ENCODE measurements at regions not wholly inside any gene's neighbourhood (a gene's known extent, or its start where the extent isn't known, plus 50 kb on each side); places are given as distances from the start of the nearest gene placed in this dataset.
"Not testable (repeated sequence)": the region's sequence is repeated elsewhere in the genome, so short reads cannot be mapped to it uniquely, and the experiment has no call there.

DNA sequence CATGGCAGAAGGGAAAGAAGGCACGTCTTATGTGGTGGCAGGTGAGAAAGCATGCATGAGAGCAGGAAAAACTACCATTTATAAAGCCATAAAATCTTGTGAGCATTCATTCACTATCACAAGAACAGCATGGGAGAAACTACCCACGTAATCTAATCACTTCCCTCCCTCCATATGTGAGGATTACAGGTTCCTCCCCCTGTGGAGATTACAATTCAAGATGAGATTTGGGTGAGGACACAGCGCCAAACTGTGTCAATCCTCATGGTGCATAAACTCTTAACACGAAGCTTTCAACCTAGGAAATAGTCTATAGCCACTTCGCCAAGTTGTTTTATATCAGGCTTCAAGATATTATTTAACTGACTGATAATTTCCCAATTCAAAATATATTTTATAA is 595.5 kb downstream of the FBXO15 start:
- DNase-seq: no peak

DNA sequence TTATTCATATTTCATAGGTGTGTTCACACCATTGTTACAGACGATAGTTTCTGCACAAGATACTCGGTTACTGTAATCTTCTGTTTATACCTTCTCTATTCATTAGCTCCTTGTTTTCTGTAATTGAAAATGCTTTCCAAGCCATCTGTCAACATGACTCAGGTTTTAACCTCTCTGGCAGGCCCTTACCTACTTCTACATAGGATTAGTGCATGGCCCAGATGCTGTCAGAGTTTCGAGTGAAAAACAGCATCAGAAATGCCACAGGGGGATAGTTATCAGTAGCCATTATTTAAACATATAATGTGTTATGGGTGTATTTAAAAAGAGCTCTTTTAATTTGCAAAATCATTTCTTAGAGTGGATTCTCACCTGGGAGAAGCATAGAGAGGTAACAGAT is 596.4 kb downstream of the FBXO15 start:
- no peak for DNase-seq

DNA sequence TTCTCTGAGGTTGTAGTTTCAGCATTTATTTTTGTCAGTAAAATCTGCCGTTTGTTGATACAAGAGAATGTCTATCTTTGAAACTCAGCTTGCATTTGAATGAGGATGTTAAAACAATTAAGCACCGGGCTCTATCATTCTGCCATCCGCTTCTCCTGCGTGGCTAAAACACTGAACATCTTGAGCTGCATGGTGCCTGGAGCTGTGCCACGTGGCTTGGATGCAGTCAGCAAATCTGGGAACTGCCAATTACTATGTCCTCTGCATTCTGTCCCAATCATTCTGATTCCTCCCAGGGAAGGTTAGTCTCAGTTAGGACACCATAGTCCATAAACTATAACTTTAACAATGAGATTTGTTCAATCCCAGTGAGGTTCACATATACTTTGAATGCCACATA is 598.4 kb downstream of the FBXO15 start:
- peak in 2 of 56 donors; percentile 2 for DNase-seq

DNA sequence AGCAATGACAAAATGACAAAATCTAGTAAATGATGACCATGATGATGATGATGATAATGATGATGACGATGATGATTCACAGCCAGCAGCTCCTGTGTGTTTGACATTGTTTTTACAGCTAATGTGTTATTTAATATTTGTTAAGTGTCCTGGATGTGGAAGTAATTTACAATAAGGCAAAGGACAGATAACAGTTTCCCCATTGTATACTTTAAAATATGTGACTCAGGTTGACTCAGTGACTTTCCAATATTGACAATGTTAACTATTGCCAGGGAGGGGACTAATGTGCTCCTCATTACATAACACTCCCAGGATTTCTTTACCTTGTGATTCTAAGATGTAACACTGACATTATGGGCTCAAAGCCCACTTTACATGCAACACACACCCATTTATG is 602.2 kb downstream of the FBXO15 start:
- DNase-seq: no peak

DNA sequence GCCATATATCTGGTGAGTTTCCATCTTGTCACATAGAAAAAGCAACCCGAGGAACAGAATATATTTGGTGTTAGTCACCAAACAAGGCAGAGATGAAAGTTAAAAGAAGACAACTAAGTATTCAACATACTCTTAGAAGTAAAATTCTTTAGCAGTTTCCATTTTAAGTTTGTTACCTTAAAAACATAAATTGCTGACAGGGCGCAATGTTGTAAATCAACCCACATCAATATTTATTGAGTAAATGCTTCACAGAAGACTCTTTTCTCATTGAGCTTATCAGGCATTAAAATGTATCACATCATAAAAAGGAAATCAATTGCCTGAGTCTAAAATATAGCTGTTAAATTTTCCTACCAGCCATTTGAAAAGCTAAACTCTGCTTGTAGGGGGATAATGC is 603.0 kb downstream of the FBXO15 start:
- no peak for DNase-seq

DNA sequence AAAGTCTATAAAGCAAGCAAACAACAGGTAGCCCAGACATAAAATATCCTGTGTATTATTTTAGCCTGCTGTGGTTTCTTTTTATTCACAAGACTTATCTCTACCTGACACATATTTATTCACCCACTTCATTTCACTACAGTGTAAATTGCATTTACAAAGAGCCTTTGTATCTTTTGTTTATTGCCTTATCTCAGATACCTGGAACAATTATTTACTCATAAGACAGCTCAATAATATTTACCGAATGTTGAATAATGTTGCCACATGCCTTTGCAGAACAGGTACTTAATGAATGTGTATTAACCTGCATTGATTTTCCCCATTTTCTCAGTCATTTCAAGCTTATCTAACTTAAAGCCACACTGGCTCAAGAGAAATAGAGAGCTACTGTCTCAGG is 603.6 kb downstream of the FBXO15 start:
- no peak for DNase-seq

DNA sequence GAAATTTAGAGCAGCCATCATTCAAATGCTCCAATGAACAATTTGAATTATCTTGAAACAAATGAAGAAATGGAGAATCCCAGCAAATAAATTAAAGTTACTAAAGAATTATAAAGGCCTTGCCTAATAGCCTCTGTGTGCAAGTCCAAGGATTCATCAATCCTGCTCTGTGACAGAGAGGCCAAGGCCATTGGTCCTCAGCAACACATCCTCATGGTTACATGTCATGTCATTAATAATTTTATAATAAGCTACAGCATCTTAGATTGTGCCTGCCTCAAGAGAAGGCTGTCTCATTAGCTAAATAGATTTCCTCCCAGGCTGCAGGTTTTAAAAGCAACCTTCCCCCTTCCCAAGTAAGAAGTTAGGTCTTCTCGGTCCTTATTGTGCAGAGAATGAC is 611.6 kb downstream of the FBXO15 start:
- DNase-seq: no peak

DNA sequence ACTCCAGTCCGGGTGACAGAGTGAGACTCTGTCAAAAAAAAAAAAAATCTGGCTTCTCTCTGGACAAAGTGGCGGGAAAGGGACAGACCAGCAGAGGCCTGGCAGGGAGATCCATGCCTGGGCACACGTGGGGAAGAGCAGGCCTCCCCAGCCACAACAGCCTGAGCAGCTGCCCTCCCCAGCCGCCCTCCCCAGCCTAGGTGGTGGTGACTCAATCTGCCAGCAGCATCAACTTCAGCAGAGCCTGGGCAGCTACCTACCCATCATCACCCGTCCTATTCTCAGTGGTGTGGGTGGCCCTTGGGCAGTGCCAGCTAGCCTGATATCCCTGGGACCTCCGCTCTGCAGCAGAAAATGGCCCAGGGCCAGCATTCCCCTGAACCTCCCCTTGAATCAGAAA is 612.4 kb downstream of the FBXO15 start:
- DNase-seq: no peak

DNA sequence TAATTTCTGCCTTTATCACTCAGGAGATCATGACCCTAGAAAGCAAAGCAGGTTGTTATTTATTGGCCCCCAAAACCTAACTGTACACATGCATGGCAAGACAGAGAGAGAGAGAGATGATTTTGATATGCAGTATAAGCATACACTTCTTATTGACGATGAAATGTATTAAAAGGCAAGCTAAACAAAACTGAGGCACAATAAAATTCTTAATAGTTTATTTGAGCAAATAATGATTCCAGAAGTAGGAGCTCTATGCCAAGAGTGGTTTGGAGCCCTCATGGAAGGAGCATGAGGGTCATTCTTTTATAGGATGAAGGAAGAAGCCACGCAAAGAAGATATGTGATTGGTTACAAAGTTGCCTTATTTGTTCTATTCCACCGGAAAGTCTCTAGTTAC is 616.0 kb downstream of the FBXO15 start:
- DNase-seq: no peak

DNA sequence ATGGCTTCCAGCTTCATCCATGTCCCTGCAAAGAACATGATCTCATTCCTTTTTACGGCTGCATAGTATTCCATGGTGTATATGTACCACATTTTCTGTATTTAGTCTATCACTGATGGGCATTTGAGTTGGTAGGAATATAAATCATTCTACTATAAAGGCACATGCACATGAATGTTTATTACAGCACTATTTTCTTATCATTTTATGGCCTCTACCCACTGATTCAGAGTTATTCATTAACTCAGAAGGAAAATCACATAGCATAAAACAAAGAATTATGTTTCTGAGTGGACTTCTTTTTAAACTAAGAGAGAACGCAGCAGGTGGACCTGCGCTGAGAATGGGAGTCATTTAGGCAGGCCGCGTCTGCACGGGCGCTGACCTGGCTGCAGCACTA is 619.6 kb downstream of the FBXO15 start:
- no peak for DNase-seq

DNA sequence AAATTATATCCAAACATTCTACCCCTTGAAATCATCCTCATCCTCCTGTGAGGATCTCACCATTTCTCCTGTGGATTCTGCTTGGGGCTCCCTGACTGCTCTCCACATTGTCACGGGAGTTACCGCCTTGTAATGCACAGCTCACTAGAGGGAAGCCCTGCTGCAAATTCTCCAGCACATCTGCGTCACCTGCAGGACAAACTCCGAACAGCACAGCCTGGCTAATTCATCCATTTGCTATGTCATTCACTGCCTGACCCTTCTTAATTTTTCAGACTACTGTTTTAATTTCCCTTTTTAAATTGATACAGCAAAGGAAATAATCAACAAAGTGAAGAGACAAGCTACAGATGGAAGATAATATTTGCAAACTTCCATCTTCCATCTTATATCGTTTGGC is 627.4 kb downstream of the FBXO15 start:
- DNase-seq: no peak

DNA sequence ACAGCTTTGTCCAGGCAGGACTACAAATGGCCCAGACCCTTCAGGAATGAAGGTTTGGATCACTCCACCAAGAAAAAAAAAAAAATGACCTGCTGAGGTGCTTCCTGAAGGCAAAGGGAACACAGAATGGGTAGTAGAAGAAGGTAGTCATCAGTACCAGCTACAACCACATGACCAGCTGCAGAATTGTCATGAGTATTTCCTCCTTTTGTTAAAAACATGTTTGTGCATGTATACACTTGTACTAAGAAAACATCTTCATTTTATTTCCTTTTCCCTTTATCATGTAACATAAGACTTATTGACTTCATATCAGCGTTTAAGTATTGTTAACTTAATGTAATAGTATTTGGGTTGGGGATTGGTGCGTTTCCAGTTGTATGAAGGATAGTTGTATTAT is 631.6 kb downstream of the FBXO15 start:
- DNase-seq: not testable (repeated sequence)

DNA sequence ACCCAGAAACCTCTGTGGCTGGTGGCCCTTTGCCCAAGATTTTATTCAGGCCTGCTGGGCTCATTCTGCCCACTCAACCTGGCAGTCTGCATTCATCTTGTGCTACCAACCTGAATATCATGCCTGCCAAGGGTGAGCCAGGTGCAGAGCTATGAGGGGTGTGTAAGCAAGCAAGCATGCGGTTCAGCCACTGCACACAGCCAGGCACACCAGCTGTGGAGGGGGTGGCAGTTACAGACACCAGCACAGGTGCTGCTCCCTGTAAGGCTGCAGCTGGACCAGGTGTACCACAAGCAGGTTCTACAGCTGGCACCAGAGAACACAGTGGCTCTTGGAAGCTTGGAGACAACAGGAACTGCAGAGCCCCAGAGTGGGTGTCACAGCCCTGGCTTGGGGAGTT is 633.2 kb downstream of the FBXO15 start:
- DNase-seq: no peak

DNA sequence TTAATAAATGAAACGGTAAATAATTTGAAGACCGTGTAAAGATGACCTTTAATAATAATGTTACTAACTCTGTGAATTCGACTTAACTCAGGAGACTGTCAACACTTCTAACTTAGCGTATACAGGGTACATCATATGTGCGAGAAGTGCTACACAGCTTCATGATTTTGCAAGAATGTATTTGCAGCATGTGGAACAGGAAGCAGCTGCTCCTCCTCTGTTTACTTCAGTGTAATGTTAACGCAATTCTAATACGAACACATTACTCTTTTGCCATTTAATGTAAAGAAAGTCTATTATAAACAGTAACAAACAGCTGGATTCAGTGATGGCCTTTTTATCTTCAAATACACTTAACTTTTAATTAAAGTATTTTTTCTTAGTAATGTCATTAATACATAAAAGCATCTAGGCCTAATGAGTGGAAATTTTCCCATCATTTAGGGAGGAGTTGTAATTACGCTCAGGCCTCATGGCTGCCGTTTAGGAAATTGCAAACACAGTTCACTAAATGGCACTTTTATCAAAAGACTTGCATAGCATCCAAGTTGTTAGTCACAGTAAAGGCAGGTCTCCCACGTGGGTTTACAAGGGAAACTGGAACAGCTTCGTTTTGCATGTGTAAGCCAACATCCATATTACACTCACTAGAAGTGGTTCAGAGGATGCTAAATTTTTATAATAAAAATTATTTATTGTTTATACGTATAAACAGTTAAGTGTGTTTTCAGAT is 635.7 kb downstream of the FBXO15 start:
- no peak for DNase-seq

DNA sequence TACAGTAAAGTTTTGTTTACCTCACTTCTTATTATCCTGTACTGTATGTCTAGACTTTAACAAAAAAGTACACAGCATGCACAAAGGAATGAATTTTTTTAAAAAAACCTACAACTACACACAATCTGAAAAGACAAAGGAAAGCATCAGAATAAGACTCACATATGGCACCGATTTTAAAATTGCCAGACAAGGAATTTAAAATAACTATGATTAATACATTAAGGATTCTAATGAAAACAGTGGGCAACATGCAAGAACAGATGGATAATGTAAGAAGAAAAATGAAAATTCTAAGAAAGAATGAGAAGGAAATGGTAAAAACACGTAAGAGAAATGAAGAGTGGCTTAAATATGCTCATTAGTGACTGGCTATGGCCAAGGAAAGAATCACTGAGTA is 638.2 kb downstream of the FBXO15 start:
- no peak for DNase-seq

DNA sequence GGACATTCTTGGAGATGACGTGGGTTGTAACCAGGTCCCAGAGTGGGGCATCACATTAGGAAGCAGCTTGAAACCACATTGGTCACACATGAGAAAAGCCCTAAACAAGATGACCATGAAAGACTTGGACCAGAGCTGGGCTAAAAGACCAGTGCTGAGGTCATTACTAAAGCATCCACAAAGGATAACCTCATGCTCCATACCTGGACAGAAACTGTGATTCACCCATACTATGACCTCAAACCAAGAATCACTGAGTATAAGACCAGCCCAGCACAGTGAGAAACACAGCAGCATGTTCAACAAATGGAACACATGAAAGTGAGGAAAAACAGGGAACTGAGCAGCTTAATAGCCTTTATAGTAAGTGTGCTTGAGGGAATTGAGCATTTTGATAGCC is 635.5 kb upstream of the NETO1 start:
- DNase-seq: no peak

DNA sequence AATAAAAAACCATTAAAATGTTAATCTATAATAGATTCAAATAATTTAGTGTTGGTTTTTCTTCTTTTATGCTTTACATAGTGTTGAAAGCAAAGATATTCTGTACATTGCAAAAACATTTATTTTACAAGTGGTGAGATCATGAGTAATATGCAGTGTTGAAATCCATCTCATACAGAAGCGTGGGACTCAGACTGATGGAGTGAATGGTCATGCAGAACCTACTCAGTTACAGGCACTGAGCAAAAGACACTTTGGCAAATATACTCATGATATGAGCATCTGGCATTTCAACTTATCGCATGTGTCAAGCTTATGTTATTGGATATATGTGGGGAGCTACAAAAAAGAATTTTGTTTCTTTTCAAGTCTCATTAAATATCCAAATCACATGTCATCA is 620.2 kb upstream of the NETO1 start:
- DNase-seq: no peak

DNA sequence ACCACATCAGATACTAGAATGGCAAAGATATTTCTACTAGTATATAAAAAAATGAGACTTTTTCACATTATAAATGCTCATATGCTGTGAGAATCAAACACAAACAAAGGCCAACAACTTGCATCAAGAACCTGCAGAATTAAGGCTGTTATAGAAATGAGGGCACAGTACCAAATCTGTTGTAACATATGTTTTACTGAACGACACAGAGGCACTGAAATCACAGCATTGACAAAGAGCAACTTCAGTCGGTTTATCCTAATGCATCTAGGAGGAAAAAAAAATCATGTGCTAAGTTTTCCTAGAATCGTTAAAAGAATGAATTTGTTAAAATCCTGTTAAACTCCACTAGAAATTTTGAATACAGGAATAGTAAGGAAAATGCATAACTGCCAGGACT is 617.4 kb upstream of the NETO1 start:
- no peak for DNase-seq

DNA sequence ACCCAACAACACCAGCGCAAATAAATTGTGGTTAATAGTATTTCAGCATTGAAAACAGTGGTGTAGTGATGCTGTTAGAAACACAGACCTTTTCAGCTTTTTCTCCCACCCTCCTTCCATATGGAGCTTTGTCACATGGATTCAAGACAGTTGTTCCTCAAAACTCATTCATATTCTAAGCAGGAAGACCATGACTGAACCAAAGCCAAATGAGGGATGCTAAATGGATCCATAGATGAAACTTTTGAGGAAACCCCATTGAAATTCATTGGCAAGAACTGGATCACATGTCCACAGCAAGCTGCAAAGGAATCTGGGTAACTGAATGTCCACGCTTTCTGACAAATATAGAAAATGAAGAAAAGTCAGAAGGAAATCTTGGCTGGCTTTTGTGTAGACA is 615.1 kb upstream of the NETO1 start:
- DNase-seq: no peak

DNA sequence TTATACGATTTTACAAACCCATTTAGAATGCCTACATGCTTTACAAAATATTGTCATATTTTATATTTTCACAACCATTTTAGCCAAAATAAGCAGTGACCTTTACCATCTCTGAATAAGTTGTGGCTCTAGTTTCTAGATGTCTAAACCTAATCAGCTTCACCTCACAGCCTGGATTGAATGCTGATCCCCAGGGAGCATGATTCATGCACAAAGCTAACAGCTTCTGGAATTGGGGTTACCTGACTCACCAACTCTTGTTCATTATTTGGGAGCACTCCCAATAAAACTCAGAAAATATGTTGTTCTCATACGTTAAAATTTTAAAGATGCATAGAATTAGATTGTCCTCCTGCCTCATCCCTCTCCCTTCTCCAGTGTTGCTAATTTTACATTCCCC is 611.7 kb upstream of the NETO1 start:
- no peak for DNase-seq

DNA sequence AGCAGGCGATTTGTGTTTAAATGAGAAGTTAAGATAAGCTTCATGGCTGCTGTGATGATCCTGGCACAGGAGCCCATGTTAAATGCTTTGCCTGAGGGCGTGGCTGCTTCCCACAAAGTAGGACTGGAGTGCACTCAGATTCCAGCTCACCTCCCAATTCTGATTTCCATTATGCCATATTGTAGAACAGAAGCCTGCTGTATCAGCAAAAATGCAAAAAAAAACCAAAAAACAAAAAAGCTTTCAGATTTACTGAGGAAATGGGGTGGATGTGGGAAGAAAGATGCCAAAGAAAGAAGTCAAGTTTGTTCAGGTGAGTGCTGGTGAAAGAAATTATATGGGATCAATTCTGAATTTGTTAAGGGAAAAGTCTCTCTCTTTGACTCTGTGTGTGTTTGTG is 610.4 kb upstream of the NETO1 start:
- DNase-seq: no peak

DNA sequence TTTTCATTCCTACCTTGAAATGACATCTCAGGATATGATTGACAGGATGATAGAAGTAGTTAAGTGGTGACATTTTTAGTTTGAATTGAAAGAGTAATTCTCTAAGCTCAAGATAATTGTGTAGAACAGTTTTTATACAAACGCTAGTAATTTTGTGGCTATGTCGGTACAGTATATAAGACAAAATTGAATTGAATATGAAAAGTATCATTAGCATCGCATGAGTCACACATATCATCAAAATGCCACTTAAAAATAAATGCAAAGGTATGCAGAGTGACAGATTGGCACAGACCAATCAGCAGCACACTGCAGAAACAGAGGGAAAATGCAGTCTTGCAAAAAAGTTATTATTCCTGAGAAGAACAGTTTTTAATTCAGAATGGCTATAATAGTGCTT is 608.2 kb upstream of the NETO1 start:
- DNase-seq: no peak

DNA sequence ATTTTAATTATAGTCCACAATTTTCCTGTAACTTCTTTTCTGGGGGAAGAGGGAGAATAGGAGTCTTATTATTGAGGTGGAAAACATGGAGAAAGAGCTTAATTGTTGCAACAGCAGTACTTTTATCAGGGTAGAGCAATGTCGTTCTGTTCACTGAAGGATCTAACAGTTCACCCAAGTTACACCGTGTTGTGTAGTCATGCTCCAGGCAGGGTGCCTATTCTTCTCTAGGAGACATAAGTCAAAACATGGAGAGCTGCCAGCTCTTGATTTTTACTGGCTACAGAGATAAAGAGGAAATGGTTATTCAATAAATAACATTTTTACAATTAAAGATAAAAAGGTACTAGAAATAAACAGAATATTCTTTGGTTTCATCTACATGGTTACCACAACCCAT is 594.3 kb upstream of the NETO1 start:
- DNase-seq: peak in 2 of 56 donors; percentile 1 to 4

DNA sequence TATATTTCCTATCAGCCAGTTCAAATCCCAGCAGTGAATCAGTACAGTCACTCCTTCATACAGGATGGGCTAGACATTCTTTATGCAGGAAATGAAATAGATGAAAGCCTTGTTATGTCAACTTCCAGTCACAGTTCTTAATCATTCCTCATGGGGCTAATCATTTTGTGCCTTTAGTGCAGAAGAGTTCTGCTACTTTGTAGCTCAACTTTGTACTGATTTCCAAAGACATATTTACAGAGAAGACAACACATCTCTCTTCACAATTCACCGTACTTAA is 593.9 kb upstream of the NETO1 start:
- DNase-seq: no peak
